ENCODE measurements at regions not wholly inside any gene's neighbourhood (a gene's known extent, or its start where the extent isn't known, plus 50 kb on each side); places are given as distances from the start of the nearest gene placed in this dataset.
A peak's percentile ranks its signal among the peaks of the same experiment; 100 is the strongest.

DNA sequence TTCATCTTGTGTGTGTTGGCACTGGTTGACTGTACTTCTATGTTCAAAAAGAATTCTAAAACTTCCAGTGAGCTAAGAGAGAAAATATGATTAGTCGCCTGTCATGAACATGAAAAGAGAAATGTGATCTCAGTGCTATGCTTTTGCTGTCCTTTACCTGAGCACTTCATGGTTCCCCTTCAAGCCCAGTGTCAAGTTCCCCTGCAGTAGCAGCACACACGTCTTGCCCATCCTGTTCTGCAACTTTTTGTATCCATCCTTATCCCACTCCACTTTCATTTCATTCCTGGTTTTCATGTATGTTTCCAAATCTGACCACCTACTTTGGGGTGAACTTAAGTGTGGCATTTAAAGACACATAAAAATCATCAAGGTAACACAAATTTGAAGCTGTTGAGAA, 848.0 kb upstream of the USP15 start:
- Histone ChIP-seq H3K23ac (ENCODE audit: insufficient read length) (no peak overlapping the region), H3K27me3 (replicated peaks in 1 of 4; ENCODE audit: control insufficient read depth in 3 of 4, extremely low read depth in 1 of 4, insufficient read depth in 3 of 4, low read length in 3 of 4) (no peaks in the 10 kb centered on the region), H4K8ac (ENCODE audit: extremely low read depth, insufficient read depth, low read length) (no peak overlapping the region), H3K9ac (replicated peaks in 1 of 4; ENCODE audit: extremely low read depth in 1 of 4, low read depth in 3 of 4, low read length in 3 of 4) (no peak overlapping the region), H4K5ac (ENCODE audit: insufficient read length, low read depth, low read length) (no peak overlapping the region), H2AFZ (ENCODE audit: low read length) (no peak overlapping the region), H3K27ac (ENCODE audit: low read depth, low read length) (no peak overlapping the region), H3K23me2 (ENCODE audit: low read depth, low read length) (no peaks in the 10 kb centered on the region), H2BK12ac (ENCODE audit: low read depth, low read length) (no peak overlapping the region), H2BK5ac (ENCODE audit: low read depth, low read length) (no peak overlapping the region), H3K79me2 (ENCODE audit: control insufficient read depth in 1 of 2, insufficient read depth in 2 of 2, low read length in 2 of 2) (no peaks in the 10 kb centered on the region), H3K79me1 (ENCODE audit: low read depth, low read length) (no peaks in the 10 kb centered on the region), H3K4me3 (ENCODE audit: extremely low read depth in 1 of 4, insufficient read depth in 2 of 4, low read depth in 3 of 4, low read length in 4 of 4) (no peak overlapping the region), H3K36me3 (ENCODE audit: control insufficient read depth in 2 of 4, insufficient read depth in 4 of 4, low read length in 3 of 4) (no peaks in the 10 kb centered on the region), H2BK20ac (ENCODE audit: low read length) (no peak overlapping the region), H3K14ac (ENCODE audit: insufficient read length) (no peak overlapping the region), H3K18ac (ENCODE audit: extremely low read depth, low read length) (no peak overlapping the region), H3K9me3 (ENCODE audit: insufficient read depth in 2 of 2, low read depth in 1 of 2, low read length in 1 of 2) (no peaks in the 10 kb centered on the region), H3K4ac (replicated peaks; ENCODE audit: insufficient read length, low read depth, low read length) (no peak overlapping the region), H2AK5ac (ENCODE audit: low read depth, low read length) (no peak overlapping the region), H3K56ac (replicated peaks; ENCODE audit: insufficient read length, low read depth, low read length) (no peak overlapping the region), H3K4me1 (replicated peaks in 1 of 4; ENCODE audit: control insufficient read depth in 3 of 4, insufficient read depth in 4 of 4, low read length in 3 of 4) (peaks cover 0 to 3% (median 0%) of the 10 kb centered on the region in 4 experiments; a peak in 2 of 7 replicates), H4K91ac (replicated peaks; ENCODE audit: insufficient read length, low read length) (no peak overlapping the region), H2BK15ac (ENCODE audit: low read length) (no peak overlapping the region), H4K20me1 (replicated peaks in 1 of 2; ENCODE audit: control insufficient read depth in 1 of 2, insufficient read depth in 2 of 2, low read length in 2 of 2) (no peaks in the 10 kb centered on the region), H2BK120ac (replicated peaks; ENCODE audit: low read depth, low read length) (no peak overlapping the region), H3K4me2 (ENCODE audit: insufficient read depth in 1 of 2, low read depth in 2 of 2, low read length in 2 of 2) (no peak overlapping the region)
- peak; percentile 52 for FAIRE-seq
- DNase-seq (ENCODE audit: low read depth in 1 of 2, low spot score in 2 of 2): no peak
- 53% methylated on average over 2 of the region's 2 CpGs; no CpG with 5 or more reads in 1 of the 2 experiments for WGBS, 2 experiments (ENCODE audit: extremely low coverage in 1 of 2, insufficient coverage in 1 of 2, insufficient read length in 1 of 2, insufficient replicate concordance in 2 of 2, low coverage in 1 of 2, low lambda C conversion rate in 2 of 2, missing lambda C conversion rate in 1 of 2)
- TF ChIP-seq USF2 (IDR thresholded peaks at IDR 0.05; ENCODE audit: low read length) (no peak), SP1 (IDR thresholded peaks at IDR 0.05; ENCODE audit: low read depth, low read length) (no peak), FOSL1 (IDR thresholded peaks at IDR 0.05; ENCODE audit: insufficient read depth, low read depth, low read length) (no peak), BRCA1 (IDR thresholded peaks at IDR 0.05; ENCODE audit: low read depth, low read length) (no peak), YY1 (IDR thresholded peaks at IDR 0.05; ENCODE audit: low read depth, low read length) (no peak), SAP30 (IDR thresholded peaks at IDR 0.05; ENCODE audit: insufficient read depth, insufficient replicate concordance, low read length) (no peak), EGR1 (IDR thresholded peaks at IDR 0.05; ENCODE audit: borderline replicate concordance, low read depth, low read length) (no peak), EZH2 (IDR thresholded peaks at IDR 0.05; ENCODE audit: low read depth, low read length, severe bottlenecking) (no peak)
- POLR2A ChIA-PET (ENCODE audit: partially characterized antibody): no interaction called here
- CTCF ChIA-PET (ENCODE audit: partially characterized antibody): no interaction called here
